GM23338 (cell line): ENCODE measurements at regions not wholly inside any gene's neighbourhood (a gene's known extent, or its start where the extent isn't known, plus 50 kb on each side); places are given as distances from the start of the nearest gene placed in this dataset.
A peak's percentile ranks its signal among the peaks of the same experiment; 100 is the strongest.

ENCODE experiments used
- ATAC-seq: fragments of 200-7000 bp; cut with Tn5 transposase; 3 replicates; pipeline ENCODE4 v1.9.1; 2020
- DNase-seq: peaks from one replicate; pipeline ENCODE4 v3.0.0-alpha.2; 2015; ENCODE audit warnings: low spot score
- H2AFZ ChIP-seq: fragments of 200-600 bp; sonication (generic); 2 replicates; pipeline ENCODE4 v1.8.0; 2016; ENCODE audit warnings: antibody characterized with exemption, mild to moderate bottlenecking, moderate library complexity
- H3F3A ChIP-seq: fragments of 200-600 bp; sonication (generic); replicated peaks from 2 replicates; pipeline ENCODE4 v1.8.0; 2017; ENCODE audit warnings: antibody characterized with exemption, mixed run types, low read depth
- H3K27ac ChIP-seq: fragments of 200-600 bp; sonication (generic); 2 replicates; pipeline ENCODE4 v1.6.1; 2016; ENCODE audit warnings: low read depth
- H3K27me3 ChIP-seq: fragments of 200-600 bp; sonication (generic); 2 replicates; pipeline ENCODE4 v1.8.0; 2016; ENCODE audit warnings: mild to moderate bottlenecking, mixed run types, moderate library complexity; ENCODE audit not compliant: insufficient read depth
- H3K36me3 ChIP-seq: fragments of 200-600 bp; sonication (generic); 2 replicates; pipeline ENCODE4 v1.8.0; 2016; ENCODE audit warnings: mild to moderate bottlenecking; ENCODE audit not compliant: insufficient read depth
- H3K4me1 ChIP-seq: fragments of 200-600 bp; sonication (generic); 2 replicates; pipeline ENCODE4 v1.8.0; 2016; ENCODE audit warnings: mild to moderate bottlenecking, moderate library complexity; ENCODE audit not compliant: insufficient read depth
- H3K4me2 ChIP-seq: fragments of 200-600 bp; sonication (generic); 2 replicates; pipeline ENCODE4 v1.7.1; 2017; ENCODE audit warnings: mixed run types
- H3K4me3 ChIP-seq: fragments of 200-600 bp; sonication (generic); 2 replicates; pipeline ENCODE4 v1.6.1; 2016; ENCODE audit warnings: mixed run types
- H3K79me2 ChIP-seq: fragments of 200-600 bp; sonication (generic); replicated peaks from 2 replicates; pipeline ENCODE4 v1.8.0; 2017; ENCODE audit warnings: mild to moderate bottlenecking; ENCODE audit not compliant: insufficient read depth
- H3K9me2 ChIP-seq: fragments of 200-600 bp; sonication (generic); 2 replicates; pipeline ENCODE4 v1.8.0; 2017; ENCODE audit not compliant: insufficient read depth
- H4K20me1 ChIP-seq: fragments of 200-600 bp; sonication (generic); replicated peaks from 2 replicates; pipeline ENCODE4 v1.8.0; 2017; ENCODE audit warnings: mild to moderate bottlenecking; ENCODE audit not compliant: insufficient read depth
- H3K27ac Mint-ChIP-seq: 2 replicates; pipeline ENCODE4 v1.8.0; 2020; ENCODE audit warnings: inconsistent platforms, mild to moderate bottlenecking, moderate library complexity, mixed read lengths
- H3K27me3 Mint-ChIP-seq: 3 replicates; pipeline ENCODE4 v1.8.0; 2022; ENCODE audit warnings: low read depth, mild to moderate bottlenecking, moderate library complexity, mixed read lengths, inconsistent platforms; ENCODE audit not compliant: insufficient read depth, poor library complexity
- H3K36me3 Mint-ChIP-seq: 3 replicates; pipeline ENCODE4 v1.8.0; 2021; ENCODE audit warnings: low read depth, mild to moderate bottlenecking, inconsistent platforms, moderate library complexity, mixed read lengths
- H3K4me1 Mint-ChIP-seq: 3 replicates; pipeline ENCODE4 v1.8.0; 2020; ENCODE audit warnings: mild to moderate bottlenecking, inconsistent platforms, mixed read lengths
- H3K4me3 Mint-ChIP-seq: 3 replicates; pipeline ENCODE4 v1.8.0; 2021; ENCODE audit warnings: moderate library complexity, mild to moderate bottlenecking, inconsistent platforms, mixed read lengths
- H3K9me3 Mint-ChIP-seq: 3 replicates; pipeline ENCODE4 v1.8.0; 2020; ENCODE audit warnings: moderate library complexity, mild to moderate bottlenecking, inconsistent platforms, mixed read lengths
- CREB1 ChIP-seq: fragments of 250-450 bp; sonication (Bioruptor Pico); IDR thresholded peaks from 2 replicates; pipeline ENCODE4 v1.5.0; 2020; ENCODE audit warnings: low read depth, mild to moderate bottlenecking, moderate library complexity
- EZH2 ChIP-seq: fragments of 200-600 bp; sonication (generic); IDR thresholded peaks from one replicate; pipeline ENCODE4 v1.8.0; 2017; ENCODE audit warnings: antibody characterized with exemption, mild to moderate bottlenecking, low read depth; ENCODE audit not compliant: unreplicated experiment
- EZH2phosphoT487 ChIP-seq: fragments of 200-600 bp; sonication (generic); IDR thresholded peaks from one replicate; pipeline ENCODE4 v1.8.1; 2018; ENCODE audit warnings: antibody characterized with exemption; ENCODE audit not compliant: unreplicated experiment
- JUNB ChIP-seq: IDR thresholded peaks from one replicate; pipeline ENCODE4 v1.6.1; 2016; ENCODE audit warnings: antibody characterized with exemption; ENCODE audit not compliant: unreplicated experiment
- NANOG ChIP-seq: IDR thresholded peaks from 2 replicates; pipeline ENCODE4 v1.6.1; 2016; ENCODE audit warnings: antibody characterized with exemption, borderline replicate concordance
- POLR2AphosphoS5 ChIP-seq: IDR thresholded peaks from 2 replicates; pipeline ENCODE4 v1.6.1; 2016; ENCODE audit warnings: antibody characterized with exemption, low read depth
- REST ChIP-seq: IDR thresholded peaks from one replicate; pipeline ENCODE4 v1.6.1; 2018; ENCODE audit warnings: antibody characterized with exemption; ENCODE audit not compliant: unreplicated experiment
- ZNF331 ChIP-seq: fragments of 250-450 bp; sonication (Bioruptor Pico); IDR thresholded peaks from 2 replicates; pipeline ENCODE4 v1.5.0; 2020; ENCODE audit warnings: low read depth, mild to moderate bottlenecking, moderate library complexity
- TF ChIP-seq, protein P1 (sequence below), 2 experiments: fragments of 200-600 bp in 1 of 2; sonication (generic) in 1 of 2; conservative IDR thresholded peaks; 2 replicates each; pipeline versions ENCODE4 v1.5.1 to v1.6.1; 2016 to 2017; ENCODE audit warnings: antibody characterized with exemption in 2 of 2, low read depth in 2 of 2, mild to moderate bottlenecking in 2 of 2, moderate library complexity in 1 of 2

- peak; percentile 50 for DNase-seq
Measured at GRCh38 chr10:3482200-3482993, 302.6 kb downstream of the KLF6 start.

More at GRCh38 chr10:3482200-3482993, 302.6 kb downstream of the KLF6 start:
- Histone ChIP-seq H3K9me2 (peaks cover 15% of the 10 kb centered on the region; the same call in 1 of the 2 replicates), H3K4me3 (no peak overlapping the region), H3K36me3 (no peaks in the 10 kb centered on the region), H3K27ac (no peak overlapping the region), H2AFZ (no peak overlapping the region), H3F3A (no peaks in the 10 kb centered on the region), H3K4me1 (peaks cover 16% of the 10 kb centered on the region), H3K4me2 (no peak overlapping the region), H3K79me2 (no peaks in the 10 kb centered on the region), H3K27me3 (no peaks in the 10 kb centered on the region), H4K20me1 (no peaks in the 10 kb centered on the region)
- H3K27me3 Mint-ChIP-seq: peaks cover 11% of the 10 kb centered on the region
- H3K36me3 Mint-ChIP-seq: no peaks in the 10 kb centered on the region
- H3K4me1 Mint-ChIP-seq: peaks cover 29% of the 10 kb centered on the region
- H3K4me3 Mint-ChIP-seq: no peak overlapping the region
- peaks cover 3% of the 10 kb centered on the region; the same call in 2 of the 3 replicates for H3K9me3 Mint-ChIP-seq
- TF ChIP-seq NANOG (no peak), ZNF331 (CRISPR knock-in tag) (no peak), CREB1 (CRISPR knock-in tag) (peak; percentile 72), REST (no peak), EZH2 (no peak), POLR2AphosphoS5 (no peak), EZH2phosphoT487 (no peak), JUNB (no peak)
- TF ChIP-seq, protein P1, sequence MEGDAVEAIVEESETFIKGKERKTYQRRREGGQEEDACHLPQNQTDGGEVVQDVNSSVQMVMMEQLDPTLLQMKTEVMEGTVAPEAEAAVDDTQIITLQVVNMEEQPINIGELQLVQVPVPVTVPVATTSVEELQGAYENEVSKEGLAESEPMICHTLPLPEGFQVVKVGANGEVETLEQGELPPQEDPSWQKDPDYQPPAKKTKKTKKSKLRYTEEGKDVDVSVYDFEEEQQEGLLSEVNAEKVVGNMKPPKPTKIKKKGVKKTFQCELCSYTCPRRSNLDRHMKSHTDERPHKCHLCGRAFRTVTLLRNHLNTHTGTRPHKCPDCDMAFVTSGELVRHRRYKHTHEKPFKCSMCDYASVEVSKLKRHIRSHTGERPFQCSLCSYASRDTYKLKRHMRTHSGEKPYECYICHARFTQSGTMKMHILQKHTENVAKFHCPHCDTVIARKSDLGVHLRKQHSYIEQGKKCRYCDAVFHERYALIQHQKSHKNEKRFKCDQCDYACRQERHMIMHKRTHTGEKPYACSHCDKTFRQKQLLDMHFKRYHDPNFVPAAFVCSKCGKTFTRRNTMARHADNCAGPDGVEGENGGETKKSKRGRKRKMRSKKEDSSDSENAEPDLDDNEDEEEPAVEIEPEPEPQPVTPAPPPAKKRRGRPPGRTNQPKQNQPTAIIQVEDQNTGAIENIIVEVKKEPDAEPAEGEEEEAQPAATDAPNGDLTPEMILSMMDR (conservative IDR thresholded peaks at IDR 0.05; ENCODE audit: low read depth in 2 of 2): no peak
- no peak overlapping the region; the same call in 1 of the 2 replicates for H3K27ac Mint-ChIP-seq
- ATAC-seq: peak; percentile 39
